Small intestine (tissue), 7 donors: ENCODE measurements at regions not wholly inside any gene's neighbourhood (a gene's known extent, or its start where the extent isn't known, plus 50 kb on each side); places are given as distances from the start of the nearest gene placed in this dataset.

Experiments
- DNase-seq, 2 donors: peaks; one replicate each; pipeline versions ENCODE4 v3.0.0 to v3.0.0-alpha.2; 2013
- FAIRE-seq: peaks from 2 replicates; lab custom pipeline; 2012; peaks lifted over from hg19 to GRCh38; lab: Jason Lieb, UNC
- H3K27ac ChIP-seq, 3 donors: one replicate each; pipeline ENCODE4 v1.5.1; 2013; ENCODE audit warnings: low read length in 2 of 3, mild to moderate bottlenecking in 2 of 3, control low read depth in 1 of 3, inconsistent platforms in 1 of 3, low read depth in 1 of 3, moderate library complexity in 1 of 3
- H3K27me3 ChIP-seq, 3 donors: one replicate each; pipeline ENCODE4 v1.6.1; 2013; ENCODE audit warnings: low read length in 3 of 3, inconsistent platforms in 1 of 3; ENCODE audit not compliant: control insufficient read depth in 3 of 3, insufficient read depth in 3 of 3
- H3K36me3 ChIP-seq, 3 donors: one replicate each; pipeline ENCODE4 v1.6.1; 2013; ENCODE audit warnings: low read length in 3 of 3, inconsistent platforms in 1 of 3, low read depth in 1 of 3, mild to moderate bottlenecking in 1 of 3, moderate library complexity in 1 of 3; ENCODE audit not compliant: control insufficient read depth in 3 of 3, insufficient read depth in 2 of 3
- H3K4me1 ChIP-seq, 3 donors: one replicate each; pipeline ENCODE4 v1.6.1; 2013; ENCODE audit warnings: low read length in 2 of 3, inconsistent platforms in 1 of 3, low read depth in 1 of 3, mild to moderate bottlenecking in 1 of 3, moderate library complexity in 1 of 3; ENCODE audit not compliant: control insufficient read depth in 3 of 3, insufficient read depth in 2 of 3
- H3K4me3 ChIP-seq, 3 donors: one replicate each; pipeline ENCODE4 v1.5.1; 2013; ENCODE audit warnings: low read length in 3 of 3, control low read depth in 1 of 3, inconsistent platforms in 1 of 3, low read depth in 1 of 3, mild to moderate bottlenecking in 1 of 3, moderate library complexity in 1 of 3
- H3K9me3 ChIP-seq, 2 donors: one replicate each; pipeline ENCODE4 v1.6.1; 2013; ENCODE audit warnings: low read depth in 1 of 2, low read length in 1 of 2; ENCODE audit not compliant: control insufficient read depth in 2 of 2, insufficient read depth in 1 of 2
- WGBS, 3 donors: extraction: QIAGEN DNeasy Blood & Tissue Kit; methylation state at CpG; one replicate each; pipeline ENCODE4 v1.1.7; 2013; 5-methylcytosine and 5-hydroxymethylcytosine counted together
- donor health status: healthy with polysubstance abuse.
- donor health status: control.
- donor health status: control.
- donor health status: Bipolar disorder and iron deficiency.
- donor health status: healthy.

DNA sequence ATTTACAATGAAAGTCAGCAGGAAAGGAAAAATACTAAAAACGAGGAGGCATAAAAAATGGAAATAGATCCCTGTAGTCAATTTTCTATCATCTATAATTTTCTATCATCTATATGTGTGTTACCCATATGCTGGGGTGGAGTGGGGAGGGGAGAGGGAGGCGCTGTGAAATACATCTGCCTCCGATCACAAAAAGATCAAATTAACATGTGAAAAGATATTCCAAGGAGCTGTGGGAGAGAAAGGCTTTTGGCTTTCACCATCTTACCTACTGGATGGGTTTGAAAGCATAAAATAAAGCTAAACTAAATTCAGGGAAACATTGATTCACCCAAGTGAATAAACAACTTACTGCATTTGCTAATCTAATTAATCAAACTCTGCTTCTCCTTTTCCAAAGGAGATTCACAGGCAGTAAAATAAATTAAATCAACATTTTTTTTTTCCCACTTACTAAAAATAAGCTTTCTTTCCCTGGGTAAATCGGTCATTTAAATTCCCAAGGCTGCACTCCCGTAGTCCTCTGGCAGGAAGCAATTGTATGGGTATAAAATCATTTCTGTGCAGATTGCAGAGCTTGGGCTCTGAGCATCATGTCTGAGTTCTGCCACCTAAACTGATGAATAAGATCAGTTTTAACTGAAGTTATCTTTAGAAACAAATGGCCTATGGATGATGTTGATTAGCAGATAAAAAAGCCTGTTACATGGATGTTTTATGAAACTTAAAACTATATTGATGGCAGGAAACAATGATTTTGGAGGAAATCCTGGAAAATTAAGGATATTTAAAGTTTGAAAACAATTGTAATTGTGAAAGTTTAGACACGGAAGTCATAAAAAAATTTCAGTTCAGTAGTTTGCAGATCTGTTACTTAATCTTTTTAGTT is 147.9 kb downstream of the SOX4 start:
- WGBS, 3 donors = 55 to 80% (median 68%) methylated on average over 6 of the region's 6 CpGs
- no peak overlapping the region for H3K4me3 ChIP-seq
- H3K9me3 ChIP-seq = no peaks in the 10 kb centered on the region
- FAIRE-seq = no peak
- DNase-seq = no peak
- H3K27me3 ChIP-seq = no peaks in the 10 kb centered on the region
- H3K27ac ChIP-seq = peak overlapping the region in 1 of 3 donors; percentile 42
- no peaks in the 10 kb centered on the region for H3K36me3 ChIP-seq
- H3K4me1 ChIP-seq = no peaks in the 10 kb centered on the region

DNA sequence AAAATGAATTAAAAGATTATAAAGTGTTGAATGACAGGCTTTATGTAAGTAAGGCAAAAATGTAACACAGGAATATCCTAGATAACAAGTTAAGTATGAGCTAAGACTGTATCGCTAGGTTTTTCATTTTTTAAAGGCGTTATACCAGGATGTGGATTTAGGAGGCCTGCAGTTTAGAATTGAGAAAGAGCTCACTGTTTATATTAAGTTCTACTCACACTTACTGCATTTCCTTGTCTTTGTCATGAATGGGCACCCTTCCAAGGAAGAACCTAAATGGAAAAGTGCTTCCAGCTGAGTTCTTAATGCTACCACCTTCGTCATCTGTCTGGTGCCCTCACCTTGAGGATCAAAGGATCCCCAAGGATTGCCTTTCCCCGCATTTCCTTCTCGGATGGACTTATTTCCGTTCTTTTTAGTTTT is 148.7 kb downstream of the SOX4 start:
- no peaks in the 10 kb centered on the region for H3K4me1 ChIP-seq
- H3K27ac ChIP-seq = peak overlapping the region in 1 of 3 donors; percentile 24
- 69 to 82% (median 77%) methylated on average over 6 of the region's 6 CpGs for WGBS, 3 donors
- H3K27me3 ChIP-seq = no peaks in the 10 kb centered on the region
- no peaks in the 10 kb centered on the region for H3K9me3 ChIP-seq
- FAIRE-seq (no peak), DNase-seq (no peak)
- no peak overlapping the region for H3K4me3 ChIP-seq
- no peaks in the 10 kb centered on the region for H3K36me3 ChIP-seq

DNA sequence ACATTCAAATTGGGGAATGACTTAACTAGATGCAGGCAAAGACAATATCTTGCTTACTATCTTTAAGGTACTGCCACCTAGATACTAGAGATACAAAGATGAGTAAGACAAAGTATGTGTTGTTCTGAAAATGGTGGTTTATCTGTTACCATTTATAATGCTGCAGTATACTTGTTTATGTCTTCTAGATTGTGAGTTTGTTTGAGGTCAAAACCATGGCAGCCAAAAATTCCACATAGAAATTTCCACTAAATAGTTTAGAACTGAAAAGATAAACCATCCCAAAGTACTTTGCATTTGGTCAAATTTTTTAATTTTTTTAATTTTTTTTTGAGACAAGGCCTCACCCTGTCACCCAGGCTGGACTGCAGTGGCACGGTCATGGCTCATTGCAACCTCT is 150.8 kb downstream of the SOX4 start:
- no peak overlapping the region for H3K27ac ChIP-seq
- no peaks in the 10 kb centered on the region for H3K27me3 ChIP-seq
- H3K9me3 ChIP-seq = no peaks in the 10 kb centered on the region
- 74 to 95% (median 92%) methylated on average over 1 of the region's 1 CpG for WGBS, 3 donors
- no peak for DNase-seq
- FAIRE-seq = no peak
- H3K4me3 ChIP-seq = no peak overlapping the region
- no peaks in the 10 kb centered on the region for H3K4me1 ChIP-seq
- H3K36me3 ChIP-seq = no peaks in the 10 kb centered on the region

DNA sequence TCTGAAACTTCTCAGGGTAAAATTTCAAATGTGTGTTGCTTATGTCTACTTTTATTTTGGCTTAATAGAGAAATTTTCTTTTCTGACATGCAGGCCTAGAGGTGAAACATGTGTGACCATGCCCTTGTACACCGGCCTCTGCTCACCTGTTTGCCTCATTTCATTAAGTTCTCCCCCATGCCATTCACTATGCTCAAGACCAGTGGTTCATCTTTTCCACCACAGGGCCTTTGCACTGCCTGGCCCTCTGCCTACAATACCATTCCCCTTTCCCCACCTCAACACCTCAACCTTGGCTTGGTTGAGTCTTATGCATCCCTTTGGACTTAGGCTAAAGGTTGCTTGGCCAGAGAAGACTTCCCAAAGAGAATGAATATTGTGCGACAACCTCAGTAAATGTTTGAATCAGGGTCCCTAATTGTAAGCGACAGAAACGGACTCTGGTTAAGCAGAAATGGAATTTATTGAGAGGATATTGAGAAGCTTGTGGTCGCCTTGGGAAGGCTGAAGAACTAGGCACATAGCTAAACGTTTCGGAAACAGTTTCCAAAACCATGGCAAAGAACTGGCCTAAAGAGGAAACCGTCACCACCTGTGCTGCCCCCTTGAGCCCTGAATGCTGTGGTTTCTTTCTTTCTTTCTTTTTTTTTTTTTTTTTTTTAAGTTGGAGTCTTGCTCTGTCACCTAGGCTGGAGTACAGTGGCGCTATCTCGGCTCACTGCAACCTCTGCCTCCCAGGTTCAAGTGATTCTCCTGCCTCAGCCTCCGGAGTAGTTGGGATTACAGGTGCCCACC is 152.2 kb downstream of the SOX4 start:
- no peaks in the 10 kb centered on the region for H3K9me3 ChIP-seq
- H3K4me3 ChIP-seq = no peak overlapping the region
- H3K27ac ChIP-seq = no peak overlapping the region
- H3K27me3 ChIP-seq = no peaks in the 10 kb centered on the region
- no peaks in the 10 kb centered on the region for H3K4me1 ChIP-seq
- DNase-seq = no peak
- H3K36me3 ChIP-seq = no peaks in the 10 kb centered on the region
- no peak for FAIRE-seq
- WGBS, 3 donors = 82 to 93% (median 88%) methylated on average over 11 of the region's 11 CpGs

DNA sequence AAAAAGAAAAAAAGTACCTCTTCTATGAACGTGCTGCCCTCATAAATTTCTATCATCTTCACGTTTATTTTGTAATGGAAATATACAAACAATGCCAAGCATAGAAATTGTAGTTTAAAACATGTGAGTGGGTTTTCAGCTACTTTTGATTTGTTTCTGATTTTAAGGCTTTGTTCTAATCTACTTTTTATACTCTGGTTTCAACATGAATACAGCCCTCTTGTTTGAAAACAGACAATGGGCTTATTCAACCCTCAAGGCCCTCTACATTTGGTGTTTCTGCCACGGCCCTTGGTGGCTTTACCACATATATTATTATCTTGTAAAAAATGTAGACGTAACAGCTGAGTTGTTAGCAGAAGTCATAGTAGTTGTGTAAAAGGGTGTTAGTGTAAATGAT is 153.9 kb downstream of the SOX4 start:
- WGBS, 3 donors = 64 to 75% (median 66%) methylated on average over 4 of the region's 4 CpGs
- Histone ChIP-seq H3K27ac (no peak overlapping the region), H3K9me3 (no peaks in the 10 kb centered on the region), H3K36me3 (no peaks in the 10 kb centered on the region), H3K4me3 (no peak overlapping the region), H3K4me1 (no peaks in the 10 kb centered on the region), H3K27me3 (no peaks in the 10 kb centered on the region)
- FAIRE-seq = no peak
- no peak for DNase-seq

DNA sequence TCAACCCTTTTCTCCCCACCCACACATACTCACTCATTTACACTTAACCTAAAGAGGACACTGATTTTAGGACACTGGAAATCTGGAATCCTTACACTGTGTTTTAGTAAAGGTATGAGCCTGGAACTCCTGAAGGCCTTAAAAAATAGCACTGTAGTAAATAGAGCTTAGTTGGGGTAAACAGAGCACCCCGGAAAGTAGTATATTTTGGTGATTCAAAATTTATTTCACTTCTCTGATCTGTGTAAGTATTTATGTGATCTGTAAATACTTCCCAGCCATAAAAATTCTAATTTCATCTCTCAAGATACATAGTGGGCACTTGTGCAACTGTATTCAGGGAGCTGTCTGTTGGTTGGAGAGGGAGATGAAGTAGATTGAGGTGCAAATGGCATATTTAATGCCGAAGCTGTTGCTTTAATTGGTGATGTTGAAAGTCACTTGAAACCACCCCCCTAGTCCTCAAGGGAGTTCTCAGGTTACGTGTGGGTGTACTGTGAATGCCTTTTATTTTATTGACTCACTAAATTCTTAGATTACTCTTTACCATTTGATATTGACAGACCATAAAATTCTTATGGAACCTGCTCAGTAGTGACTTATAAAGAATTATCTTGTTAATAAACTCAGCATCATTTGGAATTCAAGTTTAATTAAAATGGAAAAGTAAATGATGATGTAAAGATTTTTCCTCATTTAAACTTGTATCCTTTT is 154.9 kb downstream of the SOX4 start:
- Histone ChIP-seq H3K27me3 (no peaks in the 10 kb centered on the region), H3K27ac (no peak overlapping the region), H3K9me3 (no peaks in the 10 kb centered on the region), H3K36me3 (no peaks in the 10 kb centered on the region), H3K4me3 (no peak overlapping the region), H3K4me1 (no peaks in the 10 kb centered on the region)
- FAIRE-seq = no peak
- DNase-seq = peak in 1 of 2 donors; percentile 5
- WGBS, 3 donors = 13 to 38% (median 21%) methylated on average over 3 of the region's 3 CpGs

DNA sequence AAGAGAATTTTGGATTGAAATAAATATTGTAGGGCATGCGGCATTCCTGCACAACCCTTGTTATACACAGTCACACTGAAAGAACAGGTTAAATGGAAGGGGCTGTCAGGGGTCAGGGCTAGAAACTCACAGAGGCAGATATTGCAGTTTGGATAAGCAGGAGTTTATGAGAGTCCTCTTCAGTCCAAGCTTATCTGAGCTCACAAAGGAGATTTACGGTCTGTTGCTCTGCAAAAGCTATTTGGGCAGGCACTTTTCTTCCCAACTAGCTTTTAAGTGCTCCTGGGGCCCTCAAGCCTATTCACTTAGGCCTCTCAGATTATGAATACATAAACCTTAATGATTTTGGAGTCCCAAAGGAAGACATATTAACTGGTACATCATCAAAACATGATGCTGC is 156.2 kb downstream of the SOX4 start:
- no peak for DNase-seq
- 81 to 89% (median 84%) methylated on average over 2 of the region's 2 CpGs for WGBS, 3 donors
- H3K9me3 ChIP-seq = no peaks in the 10 kb centered on the region
- no peaks in the 10 kb centered on the region for H3K4me1 ChIP-seq
- no peak overlapping the region for H3K4me3 ChIP-seq
- no peaks in the 10 kb centered on the region for H3K27me3 ChIP-seq
- no peaks in the 10 kb centered on the region for H3K36me3 ChIP-seq
- H3K27ac ChIP-seq = no peak overlapping the region
- FAIRE-seq = no peak

DNA sequence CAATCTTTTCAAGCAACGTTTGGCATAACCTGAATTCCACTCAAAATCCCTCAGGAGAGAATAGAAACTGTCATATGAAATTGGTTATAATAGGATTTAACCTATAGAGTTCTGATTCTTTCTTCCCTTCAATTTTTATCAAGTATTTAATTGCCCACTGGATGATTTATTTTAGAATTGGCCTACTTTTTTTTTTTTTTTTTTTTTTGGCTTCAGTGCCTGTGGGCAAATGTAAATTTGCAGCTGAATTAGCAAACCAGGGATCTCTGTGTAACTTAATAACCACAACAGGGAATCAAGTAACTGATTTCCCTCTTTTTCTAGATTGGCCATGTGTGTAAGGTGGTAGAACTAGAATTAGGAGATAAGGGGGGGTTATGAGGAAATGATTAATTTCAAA is 157.0 kb downstream of the SOX4 start:
- no peaks in the 10 kb centered on the region for H3K27me3 ChIP-seq
- no peak for FAIRE-seq
- DNase-seq = no peak
- H3K36me3 ChIP-seq = no peaks in the 10 kb centered on the region
- H3K4me1 ChIP-seq = no peaks in the 10 kb centered on the region
- no peak overlapping the region for H3K27ac ChIP-seq
- H3K4me3 ChIP-seq = no peak overlapping the region
- 74 to 81% (median 78%) methylated on average over 1 of the region's 1 CpG for WGBS, 3 donors
- H3K9me3 ChIP-seq = no peaks in the 10 kb centered on the region
